OCI-LY3 (cell line): ENCODE measurements at regions not wholly inside any gene's neighbourhood (a gene's known extent, or its start where the extent isn't known, plus 50 kb on each side); places are given as distances from the start of the nearest gene placed in this dataset.

Source experiments
- EZH2phosphoT487 ChIP-seq: fragments of 200-600 bp; shearing (Covaris generic); IDR thresholded peaks from 2 replicates; pipeline ENCODE4 v1.6.1; 2018; ENCODE audit warnings: antibody characterized with exemption, mixed run types, low read depth
- TF ChIP-seq, protein P1 (sequence below): fragments of 200-600, 300-600 bp; sonication (generic); IDR thresholded peaks from 2 replicates; pipeline ENCODE4 v1.5.1; 2014; ENCODE audit warnings: antibody characterized with exemption, low read length, low read depth

DNA sequence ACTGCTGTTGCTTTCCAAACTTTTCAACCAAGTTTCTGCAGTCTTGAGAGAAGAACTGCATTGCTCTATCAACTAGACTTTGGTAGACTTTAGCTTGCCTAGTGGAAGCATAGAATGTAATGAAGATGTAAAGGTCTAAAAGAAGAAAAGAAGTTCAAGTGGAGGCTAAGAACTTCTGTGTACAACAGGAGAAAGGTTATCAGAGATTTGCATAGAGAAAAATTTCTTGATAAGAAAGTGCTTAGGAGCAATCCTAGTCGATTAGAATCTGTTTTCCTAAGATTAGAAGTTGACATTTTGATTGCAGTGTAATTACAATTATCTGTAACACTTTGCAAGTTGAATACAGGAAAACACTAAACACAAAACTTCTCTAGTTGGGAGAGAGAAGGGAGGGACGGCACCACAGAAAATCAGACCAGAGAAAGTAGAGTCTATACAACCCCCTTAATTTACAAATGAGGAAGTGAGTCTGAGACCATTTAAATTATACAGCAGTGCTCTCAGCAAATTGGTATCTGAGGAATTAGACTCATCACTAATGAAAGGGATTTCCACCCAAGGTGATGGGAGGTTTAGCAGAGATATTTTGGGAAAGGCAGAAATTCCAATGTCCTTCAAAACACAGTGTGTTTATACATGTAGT, 194.3 kb upstream of the MARCKS start:
- TF ChIP-seq, protein P1, sequence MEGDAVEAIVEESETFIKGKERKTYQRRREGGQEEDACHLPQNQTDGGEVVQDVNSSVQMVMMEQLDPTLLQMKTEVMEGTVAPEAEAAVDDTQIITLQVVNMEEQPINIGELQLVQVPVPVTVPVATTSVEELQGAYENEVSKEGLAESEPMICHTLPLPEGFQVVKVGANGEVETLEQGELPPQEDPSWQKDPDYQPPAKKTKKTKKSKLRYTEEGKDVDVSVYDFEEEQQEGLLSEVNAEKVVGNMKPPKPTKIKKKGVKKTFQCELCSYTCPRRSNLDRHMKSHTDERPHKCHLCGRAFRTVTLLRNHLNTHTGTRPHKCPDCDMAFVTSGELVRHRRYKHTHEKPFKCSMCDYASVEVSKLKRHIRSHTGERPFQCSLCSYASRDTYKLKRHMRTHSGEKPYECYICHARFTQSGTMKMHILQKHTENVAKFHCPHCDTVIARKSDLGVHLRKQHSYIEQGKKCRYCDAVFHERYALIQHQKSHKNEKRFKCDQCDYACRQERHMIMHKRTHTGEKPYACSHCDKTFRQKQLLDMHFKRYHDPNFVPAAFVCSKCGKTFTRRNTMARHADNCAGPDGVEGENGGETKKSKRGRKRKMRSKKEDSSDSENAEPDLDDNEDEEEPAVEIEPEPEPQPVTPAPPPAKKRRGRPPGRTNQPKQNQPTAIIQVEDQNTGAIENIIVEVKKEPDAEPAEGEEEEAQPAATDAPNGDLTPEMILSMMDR: no peak
- no peak for TF ChIP-seq EZH2phosphoT487
